ENCODE measurements at regions not wholly inside any gene's neighbourhood (a gene's known extent, or its start where the extent isn't known, plus 50 kb on each side); places are given as distances from the start of the nearest gene placed in this dataset.
"Not testable (repeated sequence)": the region's sequence is repeated elsewhere in the genome, so short reads cannot be mapped to it uniquely, and the experiment has no call there.

GRCh38 chr4:183044924-183045640, 54.0 kb upstream of the WWC2 start:
- DNase-seq: not testable (repeated sequence)

- DNase-seq: no peak
These were observed 60.6 kb upstream of the WWC2 start for GRCh38 chr4:183038436-183038835.

- no peak for DNase-seq
These were observed 63.2 kb upstream of the WWC2 start for GRCh38 chr4:183035726-183036415.

- no peak for DNase-seq
These were observed 63.8 kb upstream of the WWC2 start for GRCh38 chr4:183035256-183035655.

GRCh38 chr4:183030823-183031222, 68.2 kb upstream of the WWC2 start:
- no peak for DNase-seq

GRCh38 chr4:183030309-183030708, 68.7 kb upstream of the WWC2 start:
- no peak for DNase-seq

GRCh38 chr4:183029365-183029764, 69.7 kb upstream of the WWC2 start:
- no peak for DNase-seq

GRCh38 chr4:183026701-183027100, 72.4 kb upstream of the WWC2 start:
- no peak for DNase-seq

GRCh38 chr4:183022617-183023016, 76.4 kb upstream of the WWC2 start:
- DNase-seq: no peak

GRCh38 chr4:183017962-183018361, 81.1 kb upstream of the WWC2 start:
- no peak for DNase-seq

GRCh38 chr4:183014361-183015084, 84.5 kb upstream of the WWC2 start:
- DNase-seq: no peak

- no peak for DNase-seq
These were observed 85.4 kb upstream of the WWC2 start for GRCh38 chr4:183013730-183014002.

- no peak for DNase-seq
These were observed 86.0 kb upstream of the WWC2 start for GRCh38 chr4:183012879-183013729.

- no peak for DNase-seq
These were observed 87.7 kb upstream of the WWC2 start for GRCh38 chr4:183011213-183011907.

- no peak for DNase-seq
These were observed 90.6 kb upstream of the WWC2 start for GRCh38 chr4:183008492-183008891.

GRCh38 chr4:183004370-183004769, 87.2 kb upstream of the DCTD start:
- not testable (repeated sequence) for DNase-seq

GRCh38 chr4:182994171-182994570, 77.0 kb upstream of the DCTD start:
- DNase-seq: no peak

- no peak for DNase-seq
These were observed 61.1 kb upstream of the DCTD start for GRCh38 chr4:182978152-182978827.

- peak; percentile 61 for DNase-seq
These were observed 58.6 kb upstream of the DCTD start for GRCh38 chr4:182975806-182976205.

- DNase-seq: no peak
These were observed 56.8 kb upstream of the DCTD start for GRCh38 chr4:182973941-182974340.

GRCh38 chr4:182973511-182973911, 56.3 kb upstream of the DCTD start:
- no peak for DNase-seq

- DNase-seq: no peak
These were observed 54.5 kb upstream of the DCTD start for GRCh38 chr4:182971702-182972101.
